OCI-LY3 (cell line): ENCODE measurements at regions not wholly inside any gene's neighbourhood (a gene's known extent, or its start where the extent isn't known, plus 50 kb on each side); places are given as distances from the start of the nearest gene placed in this dataset.

Source experiments
- H2AFZ ChIP-seq: fragments of 200-600, 300-600 bp; shearing (Covaris generic); 2 replicates; pipeline ENCODE4 v1.6.0; 2014; ENCODE audit warnings: antibody characterized with exemption, low read depth, low read length
- H3K27ac ChIP-seq: fragments of 200-600, 300-600 bp; sonication (generic); 2 replicates; pipeline ENCODE4 v1.5.1; 2014; ENCODE audit warnings: mild to moderate bottlenecking, low read length, moderate library complexity, mixed read lengths
- H3K27me3 ChIP-seq: fragments of 200-600, 300-600 bp; sonication (generic); 2 replicates; pipeline ENCODE4 v1.6.1; 2014; ENCODE audit warnings: low read depth, low read length, mixed read lengths
- H3K36me3 ChIP-seq: fragments of 200-600, 300-600 bp; sonication (generic); replicated peaks from 2 replicates; pipeline ENCODE3; 2014; ENCODE audit warnings: low read depth, low read length, mixed read lengths
- H3K4me1 ChIP-seq: fragments of 300-600, 200-600 bp; sonication (generic); 2 replicates; pipeline ENCODE4 v1.6.1; 2014; ENCODE audit warnings: low read length, mixed read lengths
- H3K4me2 ChIP-seq: fragments of 200-600, 300-600 bp; sonication (generic); 2 replicates; pipeline ENCODE4 v1.6.1; 2014; ENCODE audit warnings: low read length, mixed read lengths
- H3K4me3 ChIP-seq: fragments of 300-600, 200-600 bp; sonication (generic); 2 replicates; pipeline ENCODE4 v1.5.1; 2014; ENCODE audit warnings: antibody characterized with exemption, mild to moderate bottlenecking, low read length, moderate library complexity
- H3K79me2 ChIP-seq: fragments of 300-600, 200-600 bp; shearing (Covaris generic); 2 replicates; pipeline ENCODE4 v1.6.1; 2014; ENCODE audit warnings: mild to moderate bottlenecking, low read length, mixed read lengths
- H3K9ac ChIP-seq: fragments of 300-600, 200-600 bp; shearing (Covaris generic); 2 replicates; pipeline ENCODE4 v1.6.0; 2014; ENCODE audit warnings: mild to moderate bottlenecking, low read length, moderate library complexity
- H3K9me3 ChIP-seq: fragments of 200-600, 300-600 bp; shearing (Covaris generic); 2 replicates; pipeline ENCODE4 v1.6.1; 2014; ENCODE audit warnings: low read length, mixed read lengths; ENCODE audit not compliant: insufficient read depth
- H4K20me1 ChIP-seq: fragments of 200-600, 300-600 bp; sonication (generic); 2 replicates; pipeline ENCODE4 v1.6.1; 2016; ENCODE audit warnings: low read length, mixed read lengths; ENCODE audit not compliant: insufficient read depth
- CTCF ChIP-seq: fragments of 200-600, 300-600 bp; sonication (generic); IDR thresholded peaks from 2 replicates; pipeline ENCODE4 v1.5.1; 2014; ENCODE audit warnings: antibody characterized with exemption, low read length, low read depth
- EZH2phosphoT487 ChIP-seq: fragments of 200-600 bp; shearing (Covaris generic); IDR thresholded peaks from 2 replicates; pipeline ENCODE4 v1.6.1; 2018; ENCODE audit warnings: antibody characterized with exemption, mixed run types, low read depth

GRCh38 chr12:125295550-125295949 lies 230.3 kb downstream of the AACS start:
- TF ChIP-seq EZH2phosphoT487 (no peak), CTCF (no peak)
- no peak overlapping the region for H3K4me3 ChIP-seq
- H2AFZ ChIP-seq = no peak overlapping the region
- H3K4me2 ChIP-seq = no peak overlapping the region
- no peak overlapping the region for H3K9ac ChIP-seq
- no peaks in the 10 kb centered on the region for H3K4me1 ChIP-seq
- H3K79me2 ChIP-seq = no peaks in the 10 kb centered on the region
- H3K9me3 ChIP-seq = no peaks in the 10 kb centered on the region
- H3K27ac ChIP-seq = no peak overlapping the region
- no peaks in the 10 kb centered on the region for H4K20me1 ChIP-seq
- no peaks in the 10 kb centered on the region for H3K36me3 ChIP-seq
- H3K27me3 ChIP-seq = peaks cover 34% of the 10 kb centered on the region

DNA sequence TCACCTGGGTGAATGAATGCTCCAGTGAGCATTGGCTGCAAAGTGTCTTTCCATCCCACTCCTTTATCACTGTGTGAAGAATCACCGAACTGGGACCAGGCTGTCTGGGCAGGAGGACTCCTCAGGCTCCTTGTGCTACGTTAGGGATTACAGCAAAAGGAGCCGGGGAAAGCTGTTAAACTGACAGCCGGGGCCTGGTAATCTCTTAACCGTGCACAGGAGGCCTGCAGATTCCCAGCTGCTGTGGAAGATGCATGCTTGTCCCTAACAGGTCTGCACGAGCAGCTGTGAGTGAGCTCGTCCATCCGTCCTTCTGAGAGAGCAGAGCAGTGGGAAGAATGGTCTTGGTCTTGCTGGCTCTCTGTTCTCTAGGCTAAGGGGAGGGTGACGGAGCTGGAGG lies 231.5 kb downstream of the AACS start:
- H2AFZ ChIP-seq = no peak overlapping the region
- no peak overlapping the region for H3K27ac ChIP-seq
- no peak overlapping the region for H3K4me2 ChIP-seq
- no peaks in the 10 kb centered on the region for H3K4me1 ChIP-seq
- H3K27me3 ChIP-seq = peaks cover 24% of the 10 kb centered on the region
- H4K20me1 ChIP-seq = no peaks in the 10 kb centered on the region
- no peak overlapping the region for H3K4me3 ChIP-seq
- no peak for TF ChIP-seq EZH2phosphoT487
- TF ChIP-seq CTCF = no peak
- no peak overlapping the region for H3K9ac ChIP-seq
- no peaks in the 10 kb centered on the region for H3K9me3 ChIP-seq
- no peaks in the 10 kb centered on the region for H3K79me2 ChIP-seq
- no peaks in the 10 kb centered on the region for H3K36me3 ChIP-seq

- no peaks in the 10 kb centered on the region for H3K9me3 ChIP-seq
- H3K27ac ChIP-seq = no peak overlapping the region
- H3K27me3 ChIP-seq = peaks cover 13% of the 10 kb centered on the region; the same call in 1 of the 2 replicates
- no peak overlapping the region for H3K4me2 ChIP-seq
- H3K9ac ChIP-seq = no peak overlapping the region
- H4K20me1 ChIP-seq = no peaks in the 10 kb centered on the region
- no peaks in the 10 kb centered on the region for H3K4me1 ChIP-seq
- H3K79me2 ChIP-seq = no peaks in the 10 kb centered on the region
- H2AFZ ChIP-seq = no peak overlapping the region
- no peak for TF ChIP-seq EZH2phosphoT487
- TF ChIP-seq CTCF = no peak
- H3K36me3 ChIP-seq = no peaks in the 10 kb centered on the region
- H3K4me3 ChIP-seq = no peak overlapping the region
These were observed 234.6 kb downstream of the AACS start for GRCh38 chr12:125299840-125300239.

- no peaks in the 10 kb centered on the region for H4K20me1 ChIP-seq
- TF ChIP-seq CTCF = no peak
- TF ChIP-seq EZH2phosphoT487 = no peak
- no peaks in the 10 kb centered on the region for H3K9me3 ChIP-seq
- no peaks in the 10 kb centered on the region for H3K79me2 ChIP-seq
- H3K9ac ChIP-seq = no peak overlapping the region
- no peak overlapping the region for H2AFZ ChIP-seq
- H3K4me1 ChIP-seq = no peaks in the 10 kb centered on the region
- H3K4me2 ChIP-seq = no peak overlapping the region
- H3K27ac ChIP-seq = no peak overlapping the region
- H3K27me3 ChIP-seq = peaks cover 17% of the 10 kb centered on the region; the same call in 1 of the 2 replicates
- H3K36me3 ChIP-seq = no peaks in the 10 kb centered on the region
- H3K4me3 ChIP-seq = no peak overlapping the region
These were observed 235.0 kb downstream of the AACS start for GRCh38 chr12:125300249-125300648.
